Hepatic stellate cell (primary cell): ENCODE measurements at regions not wholly inside any gene's neighbourhood (a gene's known extent, or its start where the extent isn't known, plus 50 kb on each side); places are given as distances from the start of the nearest gene placed in this dataset.
A peak's percentile ranks its signal among the peaks of the same experiment; 100 is the strongest.
"Not testable (repeated sequence)": the region's sequence is repeated elsewhere in the genome, so short reads cannot be mapped to it uniquely, and the experiment has no call there.

Experiments
- DNase-seq: peaks from one replicate; pipeline ENCODE4 v3.0.0; 2011; ENCODE audit warnings: low spot score

DNA sequence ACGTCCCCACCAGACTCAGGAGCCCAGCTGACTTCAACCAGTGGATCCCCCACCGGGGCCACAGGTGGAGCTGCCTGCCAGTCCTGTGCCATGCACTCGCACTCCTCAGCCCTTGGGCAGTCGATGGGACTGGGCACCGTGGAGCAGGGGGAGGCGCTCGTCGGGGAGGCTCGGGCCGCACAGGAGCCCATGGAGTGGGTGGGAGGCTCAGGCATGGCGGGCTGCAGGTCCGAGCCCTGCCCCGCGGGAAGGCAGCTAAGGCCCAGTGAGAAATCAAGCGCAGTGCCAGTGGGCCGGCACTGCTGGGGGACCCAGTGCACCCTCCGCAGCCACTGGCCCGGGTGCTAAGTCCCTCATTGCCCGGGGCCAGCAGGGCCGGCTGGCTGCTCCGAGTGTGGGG is 52.3 kb upstream of the LRRC30 start:
- not testable (repeated sequence) for DNase-seq

DNA sequence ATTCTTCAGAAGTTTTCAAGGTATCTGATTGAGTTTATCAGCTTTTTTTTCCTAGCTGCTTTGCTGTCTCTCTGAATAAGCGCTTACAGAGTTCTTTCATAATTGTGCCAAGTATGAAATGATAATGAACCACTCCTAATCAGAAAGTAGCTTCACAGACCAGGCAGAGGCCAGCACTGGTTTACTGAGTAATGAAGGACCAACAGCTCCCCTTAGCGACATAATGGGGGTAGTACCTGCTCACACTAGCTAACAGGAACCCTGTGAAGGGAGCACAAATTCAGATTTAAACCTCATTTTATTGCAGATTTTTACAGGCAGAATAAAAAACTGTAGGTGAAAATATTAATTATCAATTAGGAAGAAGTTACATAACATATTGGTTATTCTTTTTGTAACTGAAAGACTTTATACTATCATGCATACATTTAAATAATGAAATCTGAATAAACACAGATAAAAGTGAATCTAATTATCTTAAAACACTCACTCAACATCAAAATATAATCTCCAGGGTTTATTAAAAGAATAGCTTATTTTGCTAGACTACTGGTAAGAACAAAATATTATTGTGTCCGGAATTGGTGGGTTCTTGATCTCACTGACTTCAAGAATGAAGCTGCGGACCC is 53.7 kb upstream of the LRRC30 start:
- DNase-seq, result peak; percentile 80

DNA sequence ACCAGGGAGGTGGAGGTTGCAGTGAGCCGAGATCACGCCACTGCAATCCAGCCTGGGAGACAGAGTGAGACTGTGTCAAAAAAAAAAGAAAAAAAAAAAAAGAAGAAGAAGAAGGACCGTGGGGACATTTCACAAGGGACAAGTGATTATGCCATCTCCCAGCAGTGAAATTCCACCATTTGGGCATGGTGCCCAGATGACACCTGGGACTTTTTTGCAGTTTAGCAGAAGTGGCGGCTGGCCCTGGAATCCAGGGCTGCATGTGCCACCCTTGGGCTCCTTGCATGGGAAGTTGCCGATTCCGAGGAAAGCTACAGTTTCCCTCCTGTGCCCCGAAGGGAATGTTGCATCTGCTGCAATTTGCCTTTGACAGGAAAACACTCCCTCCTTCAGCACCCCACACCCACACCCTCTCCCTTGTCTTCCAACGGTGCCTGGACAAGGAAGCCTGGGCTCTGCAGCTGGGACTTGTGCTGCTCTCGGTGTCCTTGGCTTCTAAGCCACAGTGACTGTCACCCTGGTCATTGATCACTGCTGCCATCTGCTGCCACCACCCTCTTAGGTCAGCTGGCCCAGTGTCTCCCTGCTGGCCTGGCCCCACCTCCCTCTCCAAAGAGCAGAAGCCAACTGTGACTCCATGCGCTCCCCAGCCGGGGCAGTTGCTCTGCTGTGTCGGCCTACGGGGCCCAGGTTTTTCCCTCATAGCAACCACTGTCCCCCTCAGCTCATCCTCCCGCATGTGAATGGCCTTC is 56.4 kb upstream of the LRRC30 start:
- peak; percentile 57 for DNase-seq

DNA sequence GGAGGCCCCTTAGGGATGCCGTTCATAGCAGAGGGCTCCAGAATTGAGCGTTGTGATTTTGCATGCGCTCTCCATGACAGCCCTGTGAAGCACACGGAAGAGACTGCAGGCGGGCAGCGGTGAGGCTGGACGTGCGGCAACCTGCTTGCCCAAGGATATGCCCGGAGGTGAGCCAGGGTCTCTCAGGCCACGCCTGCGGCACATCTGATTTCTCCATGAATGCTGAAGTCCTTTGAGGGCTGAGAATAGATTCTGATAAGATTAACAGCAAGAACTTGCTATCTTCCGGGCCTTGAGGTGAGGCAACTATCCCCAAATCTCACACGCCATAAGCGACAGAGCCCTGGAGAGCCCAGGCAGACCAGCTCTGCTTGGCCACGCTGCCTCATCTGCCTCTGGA is 55.6 kb upstream of the LAMA1 start:
- DNase-seq, result no peak

DNA sequence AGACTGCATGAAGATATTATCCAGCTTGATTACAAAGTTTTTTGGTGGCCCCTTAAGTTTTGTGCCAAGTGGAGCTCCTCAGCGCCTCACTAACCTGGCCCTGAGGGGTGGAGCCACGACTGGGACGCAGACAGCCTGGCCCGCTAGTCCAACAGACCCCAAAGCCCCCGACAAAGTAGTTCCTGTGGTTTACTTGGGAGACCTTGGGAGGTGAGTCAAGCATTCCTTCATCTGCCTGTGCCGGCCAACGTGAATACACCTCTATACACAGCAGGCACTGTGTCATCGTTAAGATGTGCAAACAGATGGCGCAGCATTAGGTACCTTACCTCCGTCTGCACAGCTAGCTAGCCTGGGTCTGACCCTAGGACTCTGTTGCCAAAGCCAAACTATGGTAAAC is 55.0 kb upstream of the LAMA1 start:
- no peak for DNase-seq

DNA sequence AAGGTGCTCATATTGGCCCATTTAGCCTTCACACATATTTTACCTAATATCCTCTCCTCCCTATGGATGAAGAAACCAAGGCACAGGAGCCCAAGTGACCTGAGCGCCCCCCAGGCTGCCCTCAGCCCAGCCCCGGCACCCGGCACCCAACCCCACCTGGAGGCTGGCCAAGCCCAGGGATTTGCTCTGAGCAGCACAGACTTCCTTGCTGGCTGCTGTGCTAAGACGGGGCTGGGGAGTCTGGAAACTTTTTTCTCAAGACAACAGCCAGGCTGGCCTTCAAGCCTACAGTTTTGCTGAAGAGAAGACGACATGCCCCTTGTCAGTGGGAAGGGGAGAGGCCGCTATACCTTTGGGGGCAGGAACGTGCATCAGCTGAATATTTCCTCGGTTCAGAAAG is 52.7 kb upstream of the LAMA1 start:
- DNase-seq, result no peak

DNA sequence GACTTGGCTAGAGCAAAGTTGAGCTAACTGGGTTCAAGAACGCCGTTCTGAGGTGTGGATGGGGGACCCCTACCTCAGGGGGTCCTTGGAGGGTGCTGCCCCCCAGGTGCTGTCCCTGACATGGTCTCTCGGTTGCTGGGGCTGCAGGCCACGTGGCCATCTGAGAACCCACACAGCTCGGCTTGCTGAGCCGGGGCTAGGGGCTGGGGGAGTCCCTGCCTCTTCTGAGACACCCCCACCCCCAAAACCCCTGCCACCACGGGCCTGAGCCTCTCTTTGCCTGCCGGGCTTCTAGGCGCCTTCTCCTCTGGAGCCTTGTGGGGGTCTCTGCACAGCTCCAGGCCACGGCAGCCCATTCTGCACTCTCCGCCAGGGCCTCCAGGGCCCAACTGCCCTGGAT is 52.0 kb upstream of the LAMA1 start:
- no peak for DNase-seq

DNA sequence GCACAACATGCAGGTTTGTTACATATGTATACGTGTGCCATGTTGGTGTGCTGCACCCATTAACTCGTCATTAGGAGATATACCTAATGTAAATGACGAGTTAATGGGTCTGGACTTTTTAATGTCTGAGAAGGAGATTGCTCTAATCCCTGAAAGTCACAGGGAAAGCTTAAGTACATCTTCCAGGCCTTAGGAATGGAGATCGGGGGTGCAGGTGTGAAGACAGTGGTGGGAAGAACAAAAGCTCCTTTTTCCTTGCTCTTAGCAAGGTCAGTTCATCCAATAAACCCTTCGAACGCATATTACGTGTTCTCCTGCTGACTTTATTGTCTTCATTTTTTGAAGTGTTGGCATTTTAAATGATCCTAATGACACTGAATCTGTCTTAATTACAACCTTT is 50.8 kb upstream of the LAMA1 start:
- DNase-seq, result no peak
